Endothelial cell of umbilical vein (primary cell): ENCODE measurements at regions not wholly inside any gene's neighbourhood (a gene's known extent, or its start where the extent isn't known, plus 50 kb on each side); places are given as distances from the start of the nearest gene placed in this dataset.

Source experiments
- BruUV-seq: library from RNA; stranded (reverse); fragments of 400-500 nt; replicated peaks from 2 replicates; lab custom pipeline; 2021; lab: Mats Ljungman, UMichigan
- CTCF ChIA-PET: fragments of 300-600, 350-600 bp; sonication (Branson Sonifier 250); formaldehyde crosslinking; loops from one replicate; lab custom pipeline; 2021; ENCODE audit warnings: antibody characterized with exemption, inconsistent platforms; lab: Charles Lee
- POLR2A ChIA-PET: fragments of 300-600, 350-600 bp; sonication (Branson Sonifier 250); formaldehyde crosslinking; loops from one replicate; lab custom pipeline; 2021; ENCODE audit warnings: antibody characterized with exemption, inconsistent platforms; lab: Charles Lee
- DNase-seq: peaks from one replicate; pipeline ENCODE4 v3.0.0-alpha.2; 2011; ENCODE audit warnings: low read depth, low spot score
- FAIRE-seq: peaks from 2 replicates; lab custom pipeline; 2011; peaks lifted over from hg19 to GRCh38; lab: Jason Lieb, UNC
- H2AFZ ChIP-seq: 2 replicates; pipeline ENCODE4 v1.6.0; 2012; ENCODE audit warnings: low read depth, low read length, control low read depth, inconsistent platforms
- H3K27ac ChIP-seq: 2 replicates; pipeline ENCODE4 v1.5.1; 2011; ENCODE audit warnings: low read depth, mild to moderate bottlenecking, control low read depth, low read length, moderate library complexity; ENCODE audit not compliant: insufficient read depth
- H3K27me3 ChIP-seq, 2 experiments: 2 replicates each; pipeline versions ENCODE4 v1.6.0 to v1.6.1; 2011; ENCODE audit warnings: low read length in 2 of 2, mixed read lengths in 1 of 2; ENCODE audit not compliant: control insufficient read depth in 2 of 2, insufficient read depth in 2 of 2
- H3K36me3 ChIP-seq, 2 experiments: 2 replicates in 1 of 2; 3 replicates in 1 of 2; pipeline ENCODE4 v1.5.1; 2011; ENCODE audit warnings: low read length in 2 of 2, mild to moderate bottlenecking in 1 of 2, moderate library complexity in 1 of 2; ENCODE audit not compliant: control insufficient read depth in 2 of 2, insufficient read depth in 2 of 2; ENCODE audit errors: extremely low read depth in 1 of 2
- H3K4me1 ChIP-seq: 3 replicates; pipeline ENCODE4 v1.5.1; 2011; ENCODE audit warnings: mild to moderate bottlenecking, low read length; ENCODE audit not compliant: control insufficient read depth, insufficient read depth; ENCODE audit errors: extremely low read depth
- H3K4me2 ChIP-seq: 2 replicates; pipeline ENCODE4 v1.6.1; 2011; ENCODE audit warnings: low read length, control low read depth, mixed read lengths; ENCODE audit not compliant: insufficient read depth
- H3K4me3 ChIP-seq, 3 experiments: fragments of 200-600 bp in 1 of 3; sonication (generic), shearing (Covaris generic) in 1 of 3; replicated peaks in 1 of 3; 2 replicates each; pipeline ENCODE4 v1.5.1; 2011 to 2016; ENCODE audit warnings: control low read depth in 3 of 3, low read length in 3 of 3, mild to moderate bottlenecking in 2 of 3, inconsistent platforms in 1 of 3, low read depth in 1 of 3, moderate library complexity in 1 of 3; ENCODE audit not compliant: insufficient read depth in 1 of 3
- H3K79me2 ChIP-seq: 2 replicates; pipeline ENCODE4 v1.6.0; 2012; ENCODE audit warnings: low read length, inconsistent platforms; ENCODE audit not compliant: control insufficient read depth, insufficient read depth
- H3K9ac ChIP-seq: replicated peaks from 2 replicates; pipeline ENCODE3; 2011; ENCODE audit warnings: low read length, control low read depth; ENCODE audit not compliant: insufficient read depth; ENCODE audit errors: extremely low read depth
- H3K9me1 ChIP-seq: replicated peaks from 3 replicates; pipeline ENCODE4 v1.6.0; 2011; ENCODE audit warnings: mild to moderate bottlenecking, low read length; ENCODE audit not compliant: control insufficient read depth, insufficient read depth; ENCODE audit errors: extremely low read depth
- H3K9me3 ChIP-seq: replicated peaks from 2 replicates; pipeline ENCODE4 v1.5.1; 2012; ENCODE audit warnings: low read length, inconsistent platforms; ENCODE audit not compliant: control insufficient read depth, insufficient read depth
- H4K20me1 ChIP-seq: replicated peaks from 2 replicates; pipeline ENCODE3; 2011; ENCODE audit warnings: mild to moderate bottlenecking, low read length; ENCODE audit not compliant: control insufficient read depth, insufficient read depth; ENCODE audit errors: extremely low read depth
- CTCF ChIP-seq, 2 donors: IDR thresholded peaks; 1 replicate in 1 of 2; 2 replicates in 1 of 2; pipeline ENCODE4 v1.5.1; 2011; ENCODE audit warnings: low read length in 2 of 2, mild to moderate bottlenecking in 2 of 2, moderate library complexity in 2 of 2, control low read depth in 1 of 2, inconsistent platforms in 1 of 2, low read depth in 1 of 2; ENCODE audit not compliant: insufficient read depth in 1 of 2; ENCODE audit errors: extremely low read depth in 1 of 2
- EZH2 ChIP-seq: IDR thresholded peaks from 2 replicates; pipeline ENCODE4 v1.6.1; 2012; ENCODE audit warnings: borderline replicate concordance, low read depth, mild to moderate bottlenecking, moderate library complexity, low read length, inconsistent platforms; ENCODE audit not compliant: severe bottlenecking
- GATA2 ChIP-seq: IDR thresholded peaks from 2 replicates; pipeline ENCODE4 v1.7.0; 2011; ENCODE audit warnings: low read depth, mild to moderate bottlenecking, moderate library complexity, mixed read lengths, low read length; ENCODE audit not compliant: insufficient read length, insufficient read depth
- JUN ChIP-seq: IDR thresholded peaks from 2 replicates; pipeline ENCODE4 v1.6.1; 2011; ENCODE audit warnings: borderline replicate concordance, low read depth; ENCODE audit not compliant: insufficient read length, insufficient read depth
- MAX ChIP-seq: IDR thresholded peaks from 2 replicates; pipeline ENCODE4 v1.6.1; 2011; ENCODE audit not compliant: insufficient read depth, insufficient read length
- MYC ChIP-seq: IDR thresholded peaks from one replicate; pipeline ENCODE4 v1.6.1; 2011; ENCODE audit warnings: mild to moderate bottlenecking, low read depth, low read length
- POLR2A ChIP-seq: IDR thresholded peaks from 2 replicates; pipeline ENCODE4 v1.6.1; 2012; ENCODE audit warnings: low read depth, mild to moderate bottlenecking, control low read depth, low read length
- dilution Hi-C: fragments of 300-500 bp; cut with MboI; formaldehyde crosslinking; loops from one replicate; pipeline ENCODE4 v1.15.0; 2019; ENCODE audit warnings: low sequenced_read_pairs; ENCODE audit not compliant: extremely low pct_ligation_motif_present
- intact Hi-C: fragments of 100-400 bp; cut with micrococcal nuclease; formaldehyde crosslinking; loops from one replicate; pipeline ENCODE4 v1.10.0; 2022

- no peaks in the 10 kb centered on the region for H3K36me3 ChIP-seq
- FAIRE-seq (no peak), DNase-seq (no peak)
- TF ChIP-seq MYC (no peak), JUN (no peak), POLR2A (no peak), CTCF (IDR thresholded peaks at IDR 0.05; ENCODE audit: extremely low read depth in 1 of 2, insufficient read depth in 1 of 2, low read depth in 1 of 2, low read length in 2 of 2) (no peak), GATA2 (no peak), MAX (no peak), EZH2 (no peak)
- POLR2A ChIA-PET = no interaction called here
- H3K79me2 ChIP-seq = no peaks in the 10 kb centered on the region
- no peak overlapping the region for H3K4me3 ChIP-seq
- H3K4me2 ChIP-seq = no peak overlapping the region
- no peak overlapping the region for H3K27ac ChIP-seq
- BruUV-seq = no TSS peak
- no peaks in the 10 kb centered on the region for H3K4me1 ChIP-seq
- dilution Hi-C loops = no loop called here
- CTCF ChIA-PET = no interaction called here
- no peaks in the 10 kb centered on the region for H4K20me1 ChIP-seq
- no peaks in the 10 kb centered on the region for H3K9me3 ChIP-seq
- intact Hi-C loops = no loop called here
- no peak overlapping the region for H3K9ac ChIP-seq
- H3K27me3 ChIP-seq = no peaks in the 10 kb centered on the region
- no peak overlapping the region for H2AFZ ChIP-seq
- H3K9me1 ChIP-seq = no peaks in the 10 kb centered on the region
Measured at GRCh38 chr2:8586457-8587051, 95.3 kb upstream of the ID2 start.
